ENCODE measurements at regions not wholly inside any gene's neighbourhood (a gene's known extent, or its start where the extent isn't known, plus 50 kb on each side); places are given as distances from the start of the nearest gene placed in this dataset. TPM values are rescaled to one million over a fixed set of nuclear protein-coding genes. Genes with fewer than 3 reads are reported as not detected.

Small RNA genes in the stretch of these regions (microRNA-seq; reads per million reads assigned to microRNA genes)
- gene MIR5002 (ENCODE audit: unreplicated experiment) (not detected), gene MIR6083 (ENCODE audit: unreplicated experiment) (not detected)
